ENCODE measurements at regions not wholly inside any gene's neighbourhood (a gene's known extent, or its start where the extent isn't known, plus 50 kb on each side); places are given as distances from the start of the nearest gene placed in this dataset.

DNA sequence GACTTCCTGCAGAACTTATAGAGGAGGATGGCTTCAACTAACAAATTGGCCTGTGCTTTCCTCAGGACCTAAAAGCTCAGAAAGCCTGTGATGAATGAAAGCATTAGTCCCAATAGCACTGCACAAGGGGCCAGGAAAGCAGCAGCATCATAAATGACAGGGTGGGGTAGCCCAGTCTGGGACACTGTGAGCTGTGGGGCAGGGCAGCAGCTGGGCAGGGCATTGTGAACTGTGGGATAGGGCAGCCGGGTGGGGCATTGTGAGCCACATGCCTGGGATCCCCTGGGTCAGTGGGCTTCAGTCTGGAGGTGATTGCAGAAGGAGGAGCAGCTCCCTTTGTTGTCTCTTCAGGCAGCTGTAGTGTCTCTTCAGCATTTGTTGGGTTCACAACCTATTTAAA is 1276.8 kb downstream of the UQCRFS1 start:
- TF ChIP-seq, protein P1, sequence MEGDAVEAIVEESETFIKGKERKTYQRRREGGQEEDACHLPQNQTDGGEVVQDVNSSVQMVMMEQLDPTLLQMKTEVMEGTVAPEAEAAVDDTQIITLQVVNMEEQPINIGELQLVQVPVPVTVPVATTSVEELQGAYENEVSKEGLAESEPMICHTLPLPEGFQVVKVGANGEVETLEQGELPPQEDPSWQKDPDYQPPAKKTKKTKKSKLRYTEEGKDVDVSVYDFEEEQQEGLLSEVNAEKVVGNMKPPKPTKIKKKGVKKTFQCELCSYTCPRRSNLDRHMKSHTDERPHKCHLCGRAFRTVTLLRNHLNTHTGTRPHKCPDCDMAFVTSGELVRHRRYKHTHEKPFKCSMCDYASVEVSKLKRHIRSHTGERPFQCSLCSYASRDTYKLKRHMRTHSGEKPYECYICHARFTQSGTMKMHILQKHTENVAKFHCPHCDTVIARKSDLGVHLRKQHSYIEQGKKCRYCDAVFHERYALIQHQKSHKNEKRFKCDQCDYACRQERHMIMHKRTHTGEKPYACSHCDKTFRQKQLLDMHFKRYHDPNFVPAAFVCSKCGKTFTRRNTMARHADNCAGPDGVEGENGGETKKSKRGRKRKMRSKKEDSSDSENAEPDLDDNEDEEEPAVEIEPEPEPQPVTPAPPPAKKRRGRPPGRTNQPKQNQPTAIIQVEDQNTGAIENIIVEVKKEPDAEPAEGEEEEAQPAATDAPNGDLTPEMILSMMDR (IDR thresholded peaks at IDR 0.05): no peak
- TF ChIP-seq POLR2A (IDR thresholded peaks at IDR 0.05) (no peak), POLR2AphosphoS5 (IDR thresholded peaks at IDR 0.05) (no peak)
